ENCODE measurements at regions not wholly inside any gene's neighbourhood (a gene's known extent, or its start where the extent isn't known, plus 50 kb on each side); places are given as distances from the start of the nearest gene placed in this dataset.
A peak's percentile ranks its signal among the peaks of the same experiment; 100 is the strongest.

DNA sequence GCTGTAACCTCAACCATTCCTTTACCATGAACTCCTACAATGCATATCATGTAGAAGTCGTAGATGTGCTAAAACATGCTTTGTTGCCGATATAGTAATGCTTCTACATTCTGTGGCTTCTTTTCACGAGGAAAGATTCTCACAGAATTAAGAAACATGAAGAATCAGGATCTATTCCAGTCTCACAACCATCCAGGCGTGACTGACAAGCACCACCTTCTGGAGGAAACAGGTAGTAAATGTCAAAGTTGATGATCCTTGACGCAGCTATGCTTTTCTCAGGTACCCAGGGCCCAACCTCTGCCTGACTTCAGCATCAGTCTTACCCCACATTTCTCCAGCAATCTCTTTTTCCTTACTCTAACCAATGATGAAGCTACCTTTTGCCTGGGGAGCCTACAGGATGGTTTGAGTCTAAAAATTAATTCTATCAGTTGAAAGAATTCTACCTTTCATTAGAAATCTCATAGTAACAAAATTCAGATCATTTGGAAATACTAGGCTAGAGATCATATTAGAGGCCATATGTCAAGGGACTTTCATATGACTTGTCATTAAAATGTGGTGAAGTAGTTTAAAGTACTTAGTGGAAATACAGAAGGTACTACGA is 123.3 kb upstream of the RND3 start:
- Histone ChIP-seq H3K79me2 (replicated peaks; ENCODE audit: insufficient read depth) (no peaks in the 10 kb centered on the region), H4K20me1 (replicated peaks; ENCODE audit: insufficient read depth) (no peaks in the 10 kb centered on the region), H3F3A (replicated peaks; ENCODE audit: low read depth) (no peaks in the 10 kb centered on the region), H2AFZ (no peak overlapping the region), H3K9me2 (ENCODE audit: insufficient read depth) (peaks cover 3% of the 10 kb centered on the region; the same call in 1 of the 2 replicates), H3K36me3 (ENCODE audit: insufficient read depth) (no peaks in the 10 kb centered on the region), H3K27ac (ENCODE audit: low read depth) (no peak overlapping the region), H3K4me1 (ENCODE audit: insufficient read depth) (peaks cover 6% of the 10 kb centered on the region; the same call in 1 of the 2 replicates), H3K27me3 (ENCODE audit: insufficient read depth) (no peaks in the 10 kb centered on the region), H3K4me3 (no peak overlapping the region), H3K4me2 (no peak overlapping the region)
- Mint-ChIP-seq H3K36me3 (ENCODE audit: low read depth) (no peaks in the 10 kb centered on the region), H3K4me3 (no peak overlapping the region), H3K4me1 (peaks cover 20% of the 10 kb centered on the region), H3K9me3 (no peaks in the 10 kb centered on the region), H3K27me3 (ENCODE audit: insufficient read depth, low read depth, poor library complexity) (no peaks in the 10 kb centered on the region), H3K27ac (no peak overlapping the region)
- DNase-seq (ENCODE audit: low spot score) = peak; percentile 78
- TF ChIP-seq CTCF (conservative IDR thresholded peaks at IDR 0.05; ENCODE audit: low read depth in 2 of 2) (peak; percentile 71 to 88), ETS1 (IDR thresholded peaks at IDR 0.05) (no peak), REST (IDR thresholded peaks at IDR 0.05; ENCODE audit: unreplicated experiment) (no peak), ZNF462 (CRISPR knock-in tag; IDR thresholded peaks at IDR 0.05) (no peak)
- peak; percentile 95 for ATAC-seq

Measured in GM23338 (cell line).